ENCODE measurements at regions not wholly inside any gene's neighbourhood (a gene's known extent, or its start where the extent isn't known, plus 50 kb on each side); places are given as distances from the start of the nearest gene placed in this dataset.

- H3K9ac ChIP-seq (ENCODE audit: low read length in 3 of 3), result no peak overlapping the region
- no peak overlapping the region for H3K27ac ChIP-seq (ENCODE audit: low read depth in 2 of 2, low read length in 2 of 2)
- no peak overlapping the region for H3K4me3 ChIP-seq (ENCODE audit: low read length in 3 of 3)
- FAIRE-seq, result no peak
- H3K4me1 ChIP-seq (ENCODE audit: control insufficient read depth in 2 of 3, insufficient read depth in 2 of 3, low read depth in 1 of 3, low read length in 3 of 3), result no peaks in the 10 kb centered on the region
- DNase-seq, result no peak
- no peak for TF ChIP-seq CTCF (IDR thresholded peaks at IDR 0.05; ENCODE audit: borderline replicate concordance, extremely low read depth, insufficient read depth)
- intact Hi-C loops (cut with DNase I), result no loop called here
- no peaks in the 10 kb centered on the region for H3K27me3 ChIP-seq (ENCODE audit: control insufficient read depth, insufficient read depth, low read length)
- no peaks in the 10 kb centered on the region for H3K9me3 ChIP-seq (ENCODE audit: control insufficient read depth in 2 of 3, insufficient read depth in 1 of 3, low read length in 3 of 3)
- no peaks in the 10 kb centered on the region for H3K36me3 ChIP-seq (ENCODE audit: control insufficient read depth in 2 of 3, insufficient read depth in 3 of 3, low read length in 3 of 3)
Observed at GRCh38 chr3:6779140-6779539, 81.8 kb upstream of the GRM7 start.

DNA sequence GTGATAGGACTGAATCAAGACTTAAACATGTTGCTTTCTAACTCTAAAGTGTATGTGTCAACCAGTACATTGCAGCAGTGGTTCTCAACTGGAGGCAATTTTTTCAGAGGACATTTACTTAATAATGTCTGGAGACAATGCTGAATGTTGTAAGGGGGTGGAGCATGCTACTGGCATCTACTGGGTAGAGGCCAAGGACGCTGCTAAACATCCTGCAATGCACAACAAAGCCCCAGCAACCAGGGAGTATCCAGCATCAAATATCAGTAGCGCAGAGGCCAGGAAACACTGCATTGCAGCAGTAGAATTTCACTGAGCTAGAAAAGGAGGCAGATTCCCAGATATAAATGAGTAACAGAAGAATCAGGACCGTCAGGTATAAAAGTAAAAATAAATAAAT is 79.8 kb upstream of the GRM7 start:
- intact Hi-C loops (cut with DNase I), result no loop called here
- no peaks in the 10 kb centered on the region for H3K36me3 ChIP-seq (ENCODE audit: control insufficient read depth in 2 of 3, insufficient read depth in 3 of 3, low read length in 3 of 3)
- no peak overlapping the region for H3K9ac ChIP-seq (ENCODE audit: low read length in 3 of 3)
- no peak overlapping the region for H3K27ac ChIP-seq (ENCODE audit: low read depth in 2 of 2, low read length in 2 of 2)
- no peaks in the 10 kb centered on the region for H3K9me3 ChIP-seq (ENCODE audit: control insufficient read depth in 2 of 3, insufficient read depth in 1 of 3, low read length in 3 of 3)
- no peaks in the 10 kb centered on the region for H3K4me1 ChIP-seq (ENCODE audit: control insufficient read depth in 2 of 3, insufficient read depth in 2 of 3, low read depth in 1 of 3, low read length in 3 of 3)
- DNase-seq (peak in 1 of 5 donors; percentile 7), FAIRE-seq (no peak)
- TF ChIP-seq CTCF (IDR thresholded peaks at IDR 0.05; ENCODE audit: borderline replicate concordance, extremely low read depth, insufficient read depth), result no peak
- no peak overlapping the region for H3K4me3 ChIP-seq (ENCODE audit: low read length in 3 of 3)
- no peaks in the 10 kb centered on the region for H3K27me3 ChIP-seq (ENCODE audit: control insufficient read depth, insufficient read depth, low read length)

DNA sequence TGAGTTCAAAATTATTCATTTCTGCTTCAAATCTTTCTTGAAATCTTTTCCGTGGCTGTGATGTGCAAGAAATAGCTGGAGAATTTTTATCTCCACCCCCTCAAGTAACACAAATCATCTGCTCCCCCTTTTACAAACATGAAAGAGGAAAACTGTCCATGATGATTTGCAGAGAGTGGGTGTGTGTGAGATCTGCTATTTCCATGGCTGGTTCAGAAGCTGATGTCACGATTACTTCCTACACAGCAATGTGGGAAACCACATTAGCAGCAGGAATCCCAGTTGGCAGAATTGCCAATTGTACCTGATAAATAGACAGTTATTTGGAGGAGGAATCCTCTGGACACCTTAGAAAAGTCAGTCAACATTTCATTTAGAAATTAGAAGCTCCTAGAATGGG is 75.2 kb upstream of the GRM7 start:
- Histone ChIP-seq H3K27ac (ENCODE audit: low read depth in 2 of 2, low read length in 2 of 2) (no peak overlapping the region), H3K27me3 (ENCODE audit: control insufficient read depth, insufficient read depth, low read length) (no peaks in the 10 kb centered on the region), H3K4me3 (ENCODE audit: low read length in 3 of 3) (no peak overlapping the region), H3K9ac (ENCODE audit: low read length in 3 of 3) (no peak overlapping the region), H3K36me3 (ENCODE audit: control insufficient read depth in 2 of 3, insufficient read depth in 3 of 3, low read length in 3 of 3) (no peaks in the 10 kb centered on the region), H3K4me1 (ENCODE audit: control insufficient read depth in 2 of 3, insufficient read depth in 2 of 3, low read depth in 1 of 3, low read length in 3 of 3) (no peaks in the 10 kb centered on the region), H3K9me3 (ENCODE audit: control insufficient read depth in 2 of 3, insufficient read depth in 1 of 3, low read length in 3 of 3) (no peaks in the 10 kb centered on the region)
- no peak for DNase-seq
- no peak for TF ChIP-seq CTCF (IDR thresholded peaks at IDR 0.05; ENCODE audit: borderline replicate concordance, extremely low read depth, insufficient read depth)
- FAIRE-seq, result no peak
- intact Hi-C loops (cut with DNase I), result no loop called here

GRCh38 chr3:6791161-6791560 is 69.8 kb upstream of the GRM7 start:
- no peaks in the 10 kb centered on the region for H3K27me3 ChIP-seq (ENCODE audit: control insufficient read depth, insufficient read depth, low read length)
- H3K36me3 ChIP-seq (ENCODE audit: control insufficient read depth in 2 of 3, insufficient read depth in 3 of 3, low read length in 3 of 3), result no peaks in the 10 kb centered on the region
- DNase-seq (peak in 2 of 5 donors; percentile 34 to 59), FAIRE-seq (peak; percentile 63)
- H3K9ac ChIP-seq (ENCODE audit: low read length in 3 of 3), result no peak overlapping the region
- H3K27ac ChIP-seq (ENCODE audit: low read depth in 2 of 2, low read length in 2 of 2), result no peak overlapping the region
- TF ChIP-seq CTCF (IDR thresholded peaks at IDR 0.05; ENCODE audit: borderline replicate concordance, extremely low read depth, insufficient read depth), result no peak
- no peaks in the 10 kb centered on the region for H3K4me1 ChIP-seq (ENCODE audit: control insufficient read depth in 2 of 3, insufficient read depth in 2 of 3, low read depth in 1 of 3, low read length in 3 of 3)
- no peaks in the 10 kb centered on the region for H3K9me3 ChIP-seq (ENCODE audit: control insufficient read depth in 2 of 3, insufficient read depth in 1 of 3, low read length in 3 of 3)
- no peak overlapping the region for H3K4me3 ChIP-seq (ENCODE audit: low read length in 3 of 3)
- intact Hi-C loops (cut with DNase I), result no loop called here

Data from kidney (tissue), 13 donors.